A549 (cell line): ENCODE measurements at regions not wholly inside any gene's neighbourhood (a gene's known extent, or its start where the extent isn't known, plus 50 kb on each side); places are given as distances from the start of the nearest gene placed in this dataset.

Experiments
- CEBPB ChIP-seq, 2 experiments: fragments of >200 bp in 1 of 2; sonication (Bioruptor Twin) in 1 of 2; formaldehyde crosslinking in 1 of 2; IDR thresholded peaks; 2 replicates each; pipeline ENCODE4 v1.6.1; 2012 to 2016
- CHD4 ChIP-seq: fragments of 200-600 bp; sonication (generic); IDR thresholded peaks from 2 replicates; pipeline ENCODE4 v1.6.1; 2016; ENCODE audit warnings: antibody characterized with exemption, mild to moderate bottlenecking, borderline replicate concordance
- CTCF ChIP-seq: fragments of >200 bp; sonication (Bioruptor Twin); formaldehyde crosslinking; IDR thresholded peaks from 3 replicates; pipeline ENCODE4 v1.5.1; 2016
- EP300 ChIP-seq, 2 experiments: fragments of >200 bp; sonication (Bioruptor Twin); formaldehyde crosslinking; IDR thresholded peaks; 2 replicates in 1 of 2; 3 replicates in 1 of 2; pipeline ENCODE4 v1.6.1; 2016 to 2017
- HOXA7 ChIP-seq: fragments of 250-450 bp; sonication (Bioruptor Pico); IDR thresholded peaks from 2 replicates; pipeline ENCODE4 v1.5.0; 2020; ENCODE audit warnings: mild to moderate bottlenecking, moderate library complexity
- MYC ChIP-seq: IDR thresholded peaks from 2 replicates; pipeline ENCODE4 v1.6.1; 2012; ENCODE audit warnings: mild to moderate bottlenecking, inconsistent platforms, low read length, improper control_type of control experiment, borderline replicate concordance
- POLR2A ChIP-seq: IDR thresholded peaks from 2 replicates; pipeline ENCODE4 v1.6.1; 2012; ENCODE audit warnings: mild to moderate bottlenecking, low read length
- RAD21 ChIP-seq, 2 experiments: fragments of >200 bp in 1 of 2; sonication (Bioruptor Twin) in 1 of 2; formaldehyde crosslinking in 1 of 2; IDR thresholded peaks in 1 of 2; conservative IDR thresholded peaks in 1 of 2; 2 replicates in 1 of 2; 3 replicates in 1 of 2; pipeline ENCODE4 v1.6.1; 2012 to 2018; ENCODE audit warnings: inconsistent platforms in 1 of 2
- RCOR1 ChIP-seq: fragments of 150-350 bp; IDR thresholded peaks from 2 replicates; pipeline ENCODE4 v1.6.1; 2014; ENCODE audit warnings: antibody characterized with exemption, low read length, low read depth
- RFX5 ChIP-seq: fragments of 450-650 bp; IDR thresholded peaks from 2 replicates; pipeline ENCODE4 v1.7.1; 2014; ENCODE audit warnings: antibody characterized with exemption, mild to moderate bottlenecking, moderate library complexity
- TP53 ChIP-seq: fragments of 250-450 bp; sonication (Bioruptor Pico); IDR thresholded peaks from 2 replicates; pipeline ENCODE4 v1.5.0; 2021; ENCODE audit warnings: mild to moderate bottlenecking, moderate library complexity
- ZNF302 ChIP-seq: fragments of 250-450 bp; sonication (Bioruptor Pico); IDR thresholded peaks from 2 replicates; pipeline ENCODE4 v1.9.0; 2021; ENCODE audit warnings: inconsistent platforms, mild to moderate bottlenecking, moderate library complexity

GRCh38 chr5:106962464-106963230, 708.1 kb downstream of the EFNA5 start:
- no peak for TF ChIP-seq HOXA7 (CRISPR knock-in tag)
- TF ChIP-seq EP300 (IDR thresholded peaks at IDR 0.05), result no peak
- no peak for TF ChIP-seq RFX5
- no peak for TF ChIP-seq ZNF302 (CRISPR knock-in tag)
- no peak for TF ChIP-seq CTCF
- TF ChIP-seq CEBPB (IDR thresholded peaks at IDR 0.05), result no peak
- no peak for TF ChIP-seq TP53 (CRISPR knock-in tag)
- no peak for TF ChIP-seq POLR2A
- TF ChIP-seq RAD21 (conservative IDR thresholded peaks at IDR 0.05 in 1 of 2, IDR thresholded peaks at IDR 0.05 in 1 of 2), result no peak
- no peak for TF ChIP-seq MYC
- no peak for TF ChIP-seq CHD4
- no peak for TF ChIP-seq RCOR1
